ENCODE measurements at regions not wholly inside any gene's neighbourhood (a gene's known extent, or its start where the extent isn't known, plus 50 kb on each side); places are given as distances from the start of the nearest gene placed in this dataset.
A peak's percentile ranks its signal among the peaks of the same experiment; 100 is the strongest.
"Not testable (repeated sequence)": the region's sequence is repeated elsewhere in the genome, so short reads cannot be mapped to it uniquely, and the experiment has no call there.

DNA sequence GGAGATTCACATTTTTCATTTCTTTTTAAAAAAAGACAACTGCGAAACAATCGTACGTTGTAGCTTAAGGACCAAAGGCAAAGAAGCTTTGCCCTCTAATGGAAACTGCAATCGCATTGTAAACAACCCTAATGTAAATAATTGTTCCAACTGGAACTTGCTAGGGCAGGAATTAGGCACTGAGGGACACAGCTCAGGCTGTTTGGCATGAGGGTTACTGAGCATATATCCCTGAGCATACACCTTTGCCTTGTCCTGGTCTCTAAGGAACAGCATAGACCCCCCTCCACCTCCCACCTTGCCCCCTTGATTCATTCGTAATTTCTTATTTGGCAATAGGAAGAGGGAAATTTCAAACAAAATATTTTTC lies 396.4 kb downstream of the LNPK start:
- TF ChIP-seq, protein P1, sequence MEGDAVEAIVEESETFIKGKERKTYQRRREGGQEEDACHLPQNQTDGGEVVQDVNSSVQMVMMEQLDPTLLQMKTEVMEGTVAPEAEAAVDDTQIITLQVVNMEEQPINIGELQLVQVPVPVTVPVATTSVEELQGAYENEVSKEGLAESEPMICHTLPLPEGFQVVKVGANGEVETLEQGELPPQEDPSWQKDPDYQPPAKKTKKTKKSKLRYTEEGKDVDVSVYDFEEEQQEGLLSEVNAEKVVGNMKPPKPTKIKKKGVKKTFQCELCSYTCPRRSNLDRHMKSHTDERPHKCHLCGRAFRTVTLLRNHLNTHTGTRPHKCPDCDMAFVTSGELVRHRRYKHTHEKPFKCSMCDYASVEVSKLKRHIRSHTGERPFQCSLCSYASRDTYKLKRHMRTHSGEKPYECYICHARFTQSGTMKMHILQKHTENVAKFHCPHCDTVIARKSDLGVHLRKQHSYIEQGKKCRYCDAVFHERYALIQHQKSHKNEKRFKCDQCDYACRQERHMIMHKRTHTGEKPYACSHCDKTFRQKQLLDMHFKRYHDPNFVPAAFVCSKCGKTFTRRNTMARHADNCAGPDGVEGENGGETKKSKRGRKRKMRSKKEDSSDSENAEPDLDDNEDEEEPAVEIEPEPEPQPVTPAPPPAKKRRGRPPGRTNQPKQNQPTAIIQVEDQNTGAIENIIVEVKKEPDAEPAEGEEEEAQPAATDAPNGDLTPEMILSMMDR (IDR thresholded peaks at IDR 0.05) = no peak
- Mint-ChIP-seq H3K27ac (ENCODE audit: unreplicated experiment) (no peak overlapping the region), H3K36me3 (ENCODE audit: unreplicated experiment) (no peaks in the 10 kb centered on the region), H3K27me3 (ENCODE audit: unreplicated experiment) (no peaks in the 10 kb centered on the region), H3K9me3 (ENCODE audit: unreplicated experiment) (no peaks in the 10 kb centered on the region), H3K4me3 (ENCODE audit: unreplicated experiment) (no peak overlapping the region), H3K4me1 (ENCODE audit: unreplicated experiment) (peaks cover 14% of the 10 kb centered on the region)
- no peak for DNase-seq (ENCODE audit: extremely low spot score, unreplicated experiment)

DNA sequence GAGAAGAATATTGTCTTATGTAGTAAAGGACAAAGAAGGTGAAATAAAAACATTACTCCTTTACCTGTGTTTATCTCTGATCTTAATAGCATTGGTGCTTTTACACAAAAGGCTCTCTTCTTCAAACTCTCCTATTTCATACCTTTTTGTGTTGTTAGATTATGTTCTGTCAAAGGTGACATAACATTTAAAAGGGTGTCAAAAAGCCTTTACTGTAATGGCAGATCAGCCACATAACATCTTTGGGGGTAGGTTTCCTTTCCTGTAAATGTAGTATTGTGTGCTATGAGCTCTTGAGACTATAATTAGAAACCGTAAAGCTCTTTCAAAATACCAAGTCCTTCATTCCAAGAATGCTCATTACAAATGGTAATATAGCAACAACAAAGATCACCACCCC lies 400.1 kb downstream of the LNPK start:
- Mint-ChIP-seq H3K4me3 (ENCODE audit: unreplicated experiment) (no peak overlapping the region), H3K27me3 (ENCODE audit: unreplicated experiment) (no peaks in the 10 kb centered on the region), H3K36me3 (ENCODE audit: unreplicated experiment) (no peaks in the 10 kb centered on the region), H3K9me3 (ENCODE audit: unreplicated experiment) (no peaks in the 10 kb centered on the region), H3K4me1 (ENCODE audit: unreplicated experiment) (peaks cover 33% of the 10 kb centered on the region), H3K27ac (ENCODE audit: unreplicated experiment) (no peak overlapping the region)
- TF ChIP-seq, protein P1 (IDR thresholded peaks at IDR 0.05) = no peak
- no peak for DNase-seq (ENCODE audit: extremely low spot score, unreplicated experiment)

DNA sequence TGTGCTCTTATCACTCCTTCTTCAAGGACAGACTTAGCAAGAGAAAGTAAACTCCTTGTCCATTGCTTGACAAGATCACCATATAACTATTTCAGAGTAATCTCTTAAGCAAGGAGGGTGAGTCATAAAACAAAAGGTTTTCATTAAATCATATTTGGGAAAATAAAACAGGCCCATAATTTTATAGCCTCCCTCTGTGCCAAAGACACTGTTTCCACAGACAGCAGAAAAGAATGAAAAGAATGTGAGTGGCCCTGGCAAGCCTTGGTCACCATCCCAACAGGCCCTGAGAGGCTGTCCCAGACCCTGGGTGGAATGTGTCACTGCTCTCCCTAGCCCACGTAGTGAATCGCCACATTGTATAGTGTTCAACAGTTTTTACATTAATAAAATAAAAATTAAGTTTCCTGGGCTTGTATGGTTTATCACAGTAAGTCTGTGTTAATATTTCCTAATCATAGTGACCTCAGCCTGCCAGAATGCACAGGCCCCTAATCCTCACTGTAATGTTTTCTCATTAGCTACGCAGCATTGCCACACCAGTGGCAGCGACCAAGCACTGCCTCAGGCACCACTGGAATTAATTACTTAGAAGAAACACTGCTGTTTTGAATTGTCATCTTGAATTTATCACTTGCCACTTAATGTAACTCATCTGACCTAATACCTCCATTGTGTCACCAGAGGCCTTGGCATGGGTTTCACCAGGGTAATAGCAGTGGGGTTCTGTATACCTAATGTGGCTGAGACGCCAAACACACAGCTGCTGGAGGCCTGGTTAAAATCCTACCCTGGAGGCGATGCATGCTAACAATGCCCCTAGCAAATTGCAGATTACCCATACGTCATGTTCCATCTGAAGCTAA lies 401.9 kb downstream of the LNPK start:
- H3K27ac Mint-ChIP-seq (ENCODE audit: unreplicated experiment) = peak overlapping the region; percentile 71
- no peaks in the 10 kb centered on the region for H3K9me3 Mint-ChIP-seq (ENCODE audit: unreplicated experiment)
- H3K27me3 Mint-ChIP-seq (ENCODE audit: unreplicated experiment) = no peaks in the 10 kb centered on the region
- DNase-seq (ENCODE audit: extremely low spot score, unreplicated experiment) = no peak
- TF ChIP-seq, protein P1 (IDR thresholded peaks at IDR 0.05) = no peak
- H3K4me3 Mint-ChIP-seq (ENCODE audit: unreplicated experiment) = no peak overlapping the region
- H3K36me3 Mint-ChIP-seq (ENCODE audit: unreplicated experiment) = no peaks in the 10 kb centered on the region
- H3K4me1 Mint-ChIP-seq (ENCODE audit: unreplicated experiment) = peaks cover 29% of the 10 kb centered on the region

DNA sequence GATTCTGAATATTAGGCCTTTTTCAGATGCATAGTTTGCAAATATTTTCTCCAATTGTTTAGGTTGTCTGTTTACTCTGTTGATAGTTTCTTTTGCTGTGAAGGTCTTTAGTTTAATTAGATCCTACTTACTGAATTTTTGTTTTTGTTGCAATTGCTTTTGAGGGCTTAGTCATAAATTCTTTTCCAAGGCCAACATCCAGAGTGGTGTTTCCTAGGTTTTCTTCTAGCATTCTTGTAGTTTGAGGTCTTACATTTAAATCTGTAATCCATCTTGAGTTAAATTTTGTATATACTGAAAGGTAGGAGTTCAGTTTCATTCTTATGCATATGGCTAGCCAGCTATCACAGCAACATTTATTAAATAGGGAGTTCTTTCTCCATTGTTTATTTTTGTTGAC lies 404.8 kb downstream of the LNPK start:
- peaks cover 34% of the 10 kb centered on the region for H3K4me1 Mint-ChIP-seq (ENCODE audit: unreplicated experiment)
- no peaks in the 10 kb centered on the region for H3K9me3 Mint-ChIP-seq (ENCODE audit: unreplicated experiment)
- no peak for DNase-seq (ENCODE audit: extremely low spot score, unreplicated experiment)
- no peak overlapping the region for H3K4me3 Mint-ChIP-seq (ENCODE audit: unreplicated experiment)
- TF ChIP-seq, protein P1 (IDR thresholded peaks at IDR 0.05) = no peak
- no peaks in the 10 kb centered on the region for H3K36me3 Mint-ChIP-seq (ENCODE audit: unreplicated experiment)
- no peak overlapping the region for H3K27ac Mint-ChIP-seq (ENCODE audit: unreplicated experiment)
- no peaks in the 10 kb centered on the region for H3K27me3 Mint-ChIP-seq (ENCODE audit: unreplicated experiment)

DNA sequence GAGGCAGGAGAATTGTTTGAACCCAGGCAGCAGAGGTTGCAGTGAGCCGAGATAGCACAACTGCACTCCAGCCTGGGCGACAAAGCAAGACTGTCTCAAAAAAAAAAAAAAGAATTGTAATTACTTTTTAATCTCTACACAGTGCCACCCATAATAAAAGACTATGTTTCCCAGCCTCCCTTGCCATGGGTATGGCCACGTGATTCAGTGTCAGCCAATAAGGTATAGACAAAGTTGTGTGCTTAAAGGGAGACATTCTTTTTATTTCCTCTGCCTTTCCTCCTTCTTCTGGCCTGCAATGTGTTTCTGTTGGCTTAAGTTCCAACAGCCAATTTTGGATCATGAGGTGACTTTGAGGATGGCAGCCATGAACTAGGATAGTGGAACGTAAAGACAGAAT lies 406.9 kb downstream of the LNPK start:
- H3K4me3 Mint-ChIP-seq (ENCODE audit: unreplicated experiment) = no peak overlapping the region
- no peaks in the 10 kb centered on the region for H3K36me3 Mint-ChIP-seq (ENCODE audit: unreplicated experiment)
- peaks cover 20% of the 10 kb centered on the region for H3K4me1 Mint-ChIP-seq (ENCODE audit: unreplicated experiment)
- H3K9me3 Mint-ChIP-seq (ENCODE audit: unreplicated experiment) = no peaks in the 10 kb centered on the region
- no peaks in the 10 kb centered on the region for H3K27me3 Mint-ChIP-seq (ENCODE audit: unreplicated experiment)
- H3K27ac Mint-ChIP-seq (ENCODE audit: unreplicated experiment) = no peak overlapping the region
- no peak for DNase-seq (ENCODE audit: extremely low spot score, unreplicated experiment)
- TF ChIP-seq, protein P1 (IDR thresholded peaks at IDR 0.05) = no peak

DNA sequence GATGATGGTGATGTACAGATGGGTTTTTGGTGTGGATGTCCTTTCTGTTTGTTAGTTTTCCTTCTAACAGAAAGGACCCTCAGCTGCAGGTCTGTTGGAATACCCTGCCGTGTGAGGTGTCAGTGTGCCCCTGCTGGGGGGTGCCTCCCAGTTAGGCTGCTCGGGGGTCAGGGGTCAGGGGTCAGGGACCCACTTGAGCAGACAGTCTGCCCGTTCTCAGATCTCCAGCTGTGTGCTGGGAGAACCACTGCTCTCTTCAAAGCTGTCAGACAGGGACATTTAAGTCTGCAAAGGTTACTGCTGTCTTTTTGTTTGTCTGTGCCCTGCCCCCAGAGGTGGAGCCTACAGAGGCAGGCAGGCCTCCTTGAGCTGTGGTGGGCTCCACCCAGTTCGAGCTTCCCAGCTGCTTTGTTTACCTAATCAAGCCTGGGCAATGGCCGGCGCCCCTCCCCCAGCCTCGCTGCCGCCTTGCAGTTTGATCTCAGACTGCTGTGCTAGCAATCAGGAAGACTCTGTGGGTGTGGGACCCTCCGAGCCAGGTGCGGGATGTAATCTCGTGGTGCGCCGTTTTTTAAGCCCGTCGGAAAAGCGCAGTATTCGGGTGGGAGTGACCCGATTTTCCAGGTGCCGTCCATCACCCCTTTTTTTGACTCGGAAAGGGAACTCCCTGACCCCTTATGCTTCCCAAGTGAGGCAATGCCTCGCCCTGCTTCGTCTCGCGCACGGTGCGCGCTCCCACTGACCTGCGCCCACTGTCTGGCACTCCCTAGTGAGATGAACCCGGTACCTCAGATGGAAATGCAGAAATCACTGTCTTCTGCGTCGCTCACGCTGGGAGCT lies 408.2 kb downstream of the LNPK start:
- H3K36me3 Mint-ChIP-seq (ENCODE audit: unreplicated experiment); H3K27me3 Mint-ChIP-seq (ENCODE audit: unreplicated experiment); H3K9me3 Mint-ChIP-seq (ENCODE audit: unreplicated experiment); DNase-seq (ENCODE audit: extremely low spot score, unreplicated experiment): not testable (repeated sequence)
- peak overlapping the region; percentile 90 for H3K4me3 Mint-ChIP-seq (ENCODE audit: unreplicated experiment)
- H3K27ac Mint-ChIP-seq (ENCODE audit: unreplicated experiment) = peak overlapping the region; percentile 74
- peaks cover 13% of the 10 kb centered on the region for H3K4me1 Mint-ChIP-seq (ENCODE audit: unreplicated experiment)

DNA sequence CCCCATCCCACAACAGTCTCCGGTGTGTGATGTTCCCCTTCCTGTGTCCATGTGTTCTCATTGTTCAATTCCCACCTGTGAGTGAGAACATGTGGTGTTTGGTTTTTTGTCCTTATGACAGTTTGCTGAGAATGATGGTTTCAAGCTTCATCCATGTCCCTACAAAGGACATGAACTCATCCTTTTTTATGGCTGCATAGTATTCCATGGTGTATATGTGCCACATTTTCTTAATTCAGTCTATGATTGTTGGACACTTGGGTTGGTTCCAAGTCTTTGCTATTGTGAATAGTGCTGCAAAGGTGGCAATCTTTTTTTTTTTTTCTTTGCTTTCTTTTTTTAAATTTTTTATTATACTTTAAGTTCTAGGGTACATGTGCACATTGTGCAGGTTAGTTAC lies 406.7 kb upstream of the ATP5MC3 start:
- not testable (repeated sequence) for H3K9me3 Mint-ChIP-seq (ENCODE audit: unreplicated experiment); H3K4me1 Mint-ChIP-seq (ENCODE audit: unreplicated experiment); H3K36me3 Mint-ChIP-seq (ENCODE audit: unreplicated experiment); DNase-seq (ENCODE audit: extremely low spot score, unreplicated experiment); H3K27ac Mint-ChIP-seq (ENCODE audit: unreplicated experiment); H3K27me3 Mint-ChIP-seq (ENCODE audit: unreplicated experiment); H3K4me3 Mint-ChIP-seq (ENCODE audit: unreplicated experiment)

Measured in osteocyte (in vitro differentiated cells).